H9 (cell line): ENCODE measurements at regions not wholly inside any gene's neighbourhood (a gene's known extent, or its start where the extent isn't known, plus 50 kb on each side); places are given as distances from the start of the nearest gene placed in this dataset.

Experiments
- DNase-seq: peaks from one replicate; pipeline ENCODE4 v3.0.0-alpha.2; 2017
- H2AFZ ChIP-seq: one replicate; pipeline ENCODE4 v1.6.1; 2013; ENCODE audit warnings: mild to moderate bottlenecking, low read length, control low read depth, moderate library complexity
- H2AK5ac ChIP-seq: 2 replicates; pipeline ENCODE4 v1.6.1; 2013; ENCODE audit warnings: low read length, control low read depth, mixed read lengths; ENCODE audit not compliant: insufficient read length
- H2BK120ac ChIP-seq: one replicate; pipeline ENCODE4 v1.6.1; 2013; ENCODE audit warnings: low read depth, mild to moderate bottlenecking, low read length, control low read depth, inconsistent platforms; ENCODE audit not compliant: poor library complexity, severe bottlenecking
- H2BK12ac ChIP-seq: 2 replicates; pipeline ENCODE4 v1.6.1; 2013; ENCODE audit warnings: low read length, control low read depth, mixed read lengths, low read depth; ENCODE audit not compliant: insufficient read length
- H2BK15ac ChIP-seq: 2 replicates; pipeline ENCODE4 v1.6.1; 2013; ENCODE audit warnings: low read depth, low read length, control low read depth
- H2BK20ac ChIP-seq: one replicate; pipeline ENCODE4 v1.6.1; 2013; ENCODE audit warnings: low read depth, mild to moderate bottlenecking, low read length, control low read depth, inconsistent platforms; ENCODE audit not compliant: poor library complexity, severe bottlenecking
- H2BK5ac ChIP-seq: 2 replicates; pipeline ENCODE4 v1.6.1; 2013; ENCODE audit warnings: low read length, control low read depth, mixed read lengths; ENCODE audit not compliant: insufficient read length
- H3K14ac ChIP-seq: 2 replicates; pipeline ENCODE4 v1.6.1; 2013; ENCODE audit warnings: low read length, control low read depth; ENCODE audit not compliant: insufficient read depth
- H3K18ac ChIP-seq: 2 replicates; pipeline ENCODE4 v1.6.1; 2013; ENCODE audit warnings: low read depth, mild to moderate bottlenecking, mixed read lengths, low read length, control low read depth; ENCODE audit not compliant: insufficient read length
- H3K23ac ChIP-seq: 2 replicates; pipeline ENCODE4 v1.6.1; 2013; ENCODE audit warnings: low read length, control low read depth, mixed read lengths, low read depth; ENCODE audit not compliant: insufficient read length
- H3K23me2 ChIP-seq: 2 replicates; pipeline ENCODE4 v1.6.1; 2013; ENCODE audit warnings: low read depth, mild to moderate bottlenecking, mixed read lengths, low read length, control low read depth; ENCODE audit not compliant: insufficient read length, poor library complexity, severe bottlenecking
- H3K27ac ChIP-seq: 2 replicates; pipeline ENCODE4 v1.5.1; 2013; ENCODE audit warnings: low read length, control low read depth, mixed read lengths, low read depth; ENCODE audit not compliant: insufficient read length
- H3K27me3 ChIP-seq: 2 replicates; pipeline ENCODE4 v1.6.1; 2013; ENCODE audit warnings: low read length, control low read depth, inconsistent platforms; ENCODE audit not compliant: insufficient read depth
- H3K4ac ChIP-seq: 2 replicates; pipeline ENCODE4 v1.6.1; 2013; ENCODE audit warnings: low read depth, mild to moderate bottlenecking, control low read depth, inconsistent platforms, low read length, moderate library complexity
- H3K4me1 ChIP-seq: 2 replicates; pipeline ENCODE4 v1.6.1; 2013; ENCODE audit warnings: low read length, control low read depth, inconsistent platforms; ENCODE audit not compliant: insufficient read depth
- H3K4me2 ChIP-seq: 2 replicates; pipeline ENCODE4 v1.6.1; 2013; ENCODE audit warnings: low read length, control low read depth, mixed read lengths; ENCODE audit not compliant: insufficient read length, insufficient read depth
- H3K56ac ChIP-seq: 2 replicates; pipeline ENCODE4 v1.6.1; 2013; ENCODE audit warnings: low read depth, mild to moderate bottlenecking, mixed read lengths, low read length, control low read depth; ENCODE audit not compliant: insufficient read length
- H3K79me1 ChIP-seq: 2 replicates; pipeline ENCODE4 v1.6.1; 2013; ENCODE audit warnings: low read depth, mild to moderate bottlenecking, moderate library complexity, low read length, control low read depth, inconsistent platforms; ENCODE audit not compliant: insufficient read depth, poor library complexity, severe bottlenecking
- H3K79me2 ChIP-seq: 2 replicates; pipeline ENCODE4 v1.6.1; 2013; ENCODE audit warnings: low read length, control low read depth, inconsistent platforms; ENCODE audit not compliant: insufficient read depth
- H3K9ac ChIP-seq: 2 replicates; pipeline ENCODE4 v1.6.1; 2013; ENCODE audit warnings: low read length, control low read depth, mixed read lengths; ENCODE audit not compliant: insufficient read length; ENCODE audit errors: extremely low read depth
- H3K9me3 ChIP-seq: one replicate; pipeline ENCODE4 v1.6.1; 2013; ENCODE audit warnings: low read depth, low read length, inconsistent platforms; ENCODE audit not compliant: control insufficient read depth
- H3T11ph ChIP-seq: one replicate; pipeline ENCODE4 v1.6.1; 2013; ENCODE audit warnings: mild to moderate bottlenecking, low read length, control low read depth, inconsistent platforms
- H4K20me1 ChIP-seq: one replicate; pipeline ENCODE4 v1.6.1; 2013; ENCODE audit not compliant: control insufficient read depth, insufficient read length, insufficient read depth
- H4K5ac ChIP-seq: 2 replicates; pipeline ENCODE4 v1.6.1; 2013; ENCODE audit warnings: low read depth, mild to moderate bottlenecking, mixed read lengths, low read length, control low read depth; ENCODE audit not compliant: insufficient read length
- H4K8ac ChIP-seq: replicated peaks from 2 replicates; pipeline ENCODE4 v1.6.1; 2013; ENCODE audit warnings: low read length, control low read depth, mixed read lengths, low read depth; ENCODE audit not compliant: insufficient read length
- H4K91ac ChIP-seq: 2 replicates; pipeline ENCODE4 v1.6.1; 2013; ENCODE audit warnings: low read depth, mild to moderate bottlenecking, moderate library complexity, mixed read lengths, low read length, control low read depth; ENCODE audit not compliant: insufficient read length
- H3K27ac Mint-ChIP-seq, 3 experiments: 2 replicates in 2 of 3; 3 replicates in 1 of 3; pipeline ENCODE4 v1.8.0; 2020 to 2021; ENCODE audit warnings: mixed read lengths in 3 of 3, mild to moderate bottlenecking in 1 of 3, moderate library complexity in 1 of 3
- H3K27me3 Mint-ChIP-seq: 2 replicates; pipeline ENCODE4 v1.8.0; 2021; ENCODE audit warnings: low read depth, mild to moderate bottlenecking, moderate library complexity, mixed read lengths
- H3K36me3 Mint-ChIP-seq, 3 experiments: 2 replicates in 2 of 3; 3 replicates in 1 of 3; pipeline ENCODE4 v1.8.0; 2020 to 2021; ENCODE audit warnings: low read depth in 3 of 3, mixed read lengths in 3 of 3; ENCODE audit not compliant: insufficient read depth in 1 of 3
- H3K4me1 Mint-ChIP-seq, 2 experiments: 2 replicates each; pipeline ENCODE4 v1.8.0; 2020; ENCODE audit warnings: mixed read lengths in 2 of 2
- H3K4me3 Mint-ChIP-seq, 2 experiments: 2 replicates in 1 of 2; 3 replicates in 1 of 2; pipeline ENCODE4 v1.8.0; 2020 to 2021; ENCODE audit warnings: mild to moderate bottlenecking in 2 of 2, mixed read lengths in 2 of 2, moderate library complexity in 1 of 2
- H3K9me3 Mint-ChIP-seq, 2 experiments: 2 replicates in 1 of 2; 3 replicates in 1 of 2; pipeline ENCODE4 v1.8.0; 2020; ENCODE audit warnings: mild to moderate bottlenecking in 2 of 2, mixed read lengths in 2 of 2, moderate library complexity in 1 of 2
- WGBS: extraction: QIAGEN DNeasy Blood & Tissue Kit; methylation state at CpG from one replicate; pipeline ENCODE4 v1.1.7; 2013; ENCODE audit warnings: missing lambda C conversion rate, low lambda C conversion rate, mixed read lengths; ENCODE audit not compliant: insufficient read length; ENCODE audit errors: extremely low coverage; 5-methylcytosine and 5-hydroxymethylcytosine counted together
- TF ChIP-seq, protein P1 (sequence below): fragments of 200-600 bp; sonication (generic); conservative IDR thresholded peaks from 3 replicates; pipeline ENCODE4 v1.8.0; 2021; ENCODE audit warnings: antibody characterized with exemption, mild to moderate bottlenecking

DNA sequence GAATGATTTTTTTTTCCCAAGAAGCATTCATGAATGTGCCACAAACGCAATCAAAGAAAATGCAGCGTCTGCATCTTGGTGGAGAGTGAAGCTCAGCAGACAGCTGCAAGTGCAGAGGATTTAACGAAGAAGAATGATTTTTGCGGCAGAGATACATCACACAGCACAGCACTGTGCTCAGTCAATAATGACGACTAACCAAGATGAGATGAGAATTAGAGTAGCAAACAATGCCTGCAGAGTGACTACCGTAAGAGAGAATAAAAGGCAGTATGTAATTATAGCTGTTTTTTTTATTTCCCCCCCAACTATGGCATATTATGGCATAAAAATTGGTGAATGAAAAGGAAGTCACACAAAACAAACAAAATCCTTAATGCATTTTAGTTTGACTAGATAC, 218.0 kb upstream of the ROBO1 start:
- Histone ChIP-seq H4K8ac (no peak overlapping the region), H3K79me2 (no peaks in the 10 kb centered on the region), H3T11ph (no peak overlapping the region), H4K5ac (no peak overlapping the region), H4K20me1 (no peaks in the 10 kb centered on the region), H3K23ac (no peak overlapping the region), H2AK5ac (no peak overlapping the region), H3K9ac (no peak overlapping the region), H3K9me3 (no peaks in the 10 kb centered on the region), H3K4ac (no peak overlapping the region), H2BK20ac (no peak overlapping the region), H3K18ac (no peak overlapping the region), H2BK120ac (no peak overlapping the region), H2AFZ (no peak overlapping the region), H3K4me2 (no peak overlapping the region), H3K4me1 (no peaks in the 10 kb centered on the region), H3K23me2 (no peaks in the 10 kb centered on the region), H3K27me3 (no peaks in the 10 kb centered on the region), H3K56ac (no peak overlapping the region), H2BK12ac (no peak overlapping the region), H3K79me1 (no peaks in the 10 kb centered on the region), H2BK15ac (no peak overlapping the region), H4K91ac (no peak overlapping the region), H3K27ac (no peak overlapping the region), H3K14ac (no peak overlapping the region), H2BK5ac (no peak overlapping the region)
- Mint-ChIP-seq H3K36me3 (no peaks in the 10 kb centered on the region), H3K9me3 (no peaks in the 10 kb centered on the region; a peak in 1 of 5 replicates), H3K4me3 (no peak overlapping the region), H3K27ac (no peak overlapping the region; a peak in 1 of 7 replicates), H3K27me3 (no peaks in the 10 kb centered on the region), H3K4me1 (no peaks in the 10 kb centered on the region)
- DNase-seq = no peak
- WGBS = no CpG with 5 or more reads among the region's 6 CpGs
- TF ChIP-seq, protein P1, sequence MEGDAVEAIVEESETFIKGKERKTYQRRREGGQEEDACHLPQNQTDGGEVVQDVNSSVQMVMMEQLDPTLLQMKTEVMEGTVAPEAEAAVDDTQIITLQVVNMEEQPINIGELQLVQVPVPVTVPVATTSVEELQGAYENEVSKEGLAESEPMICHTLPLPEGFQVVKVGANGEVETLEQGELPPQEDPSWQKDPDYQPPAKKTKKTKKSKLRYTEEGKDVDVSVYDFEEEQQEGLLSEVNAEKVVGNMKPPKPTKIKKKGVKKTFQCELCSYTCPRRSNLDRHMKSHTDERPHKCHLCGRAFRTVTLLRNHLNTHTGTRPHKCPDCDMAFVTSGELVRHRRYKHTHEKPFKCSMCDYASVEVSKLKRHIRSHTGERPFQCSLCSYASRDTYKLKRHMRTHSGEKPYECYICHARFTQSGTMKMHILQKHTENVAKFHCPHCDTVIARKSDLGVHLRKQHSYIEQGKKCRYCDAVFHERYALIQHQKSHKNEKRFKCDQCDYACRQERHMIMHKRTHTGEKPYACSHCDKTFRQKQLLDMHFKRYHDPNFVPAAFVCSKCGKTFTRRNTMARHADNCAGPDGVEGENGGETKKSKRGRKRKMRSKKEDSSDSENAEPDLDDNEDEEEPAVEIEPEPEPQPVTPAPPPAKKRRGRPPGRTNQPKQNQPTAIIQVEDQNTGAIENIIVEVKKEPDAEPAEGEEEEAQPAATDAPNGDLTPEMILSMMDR = no peak
